ENCODE measurements at regions not wholly inside any gene's neighbourhood (a gene's known extent, or its start where the extent isn't known, plus 50 kb on each side); places are given as distances from the start of the nearest gene placed in this dataset.

DNA sequence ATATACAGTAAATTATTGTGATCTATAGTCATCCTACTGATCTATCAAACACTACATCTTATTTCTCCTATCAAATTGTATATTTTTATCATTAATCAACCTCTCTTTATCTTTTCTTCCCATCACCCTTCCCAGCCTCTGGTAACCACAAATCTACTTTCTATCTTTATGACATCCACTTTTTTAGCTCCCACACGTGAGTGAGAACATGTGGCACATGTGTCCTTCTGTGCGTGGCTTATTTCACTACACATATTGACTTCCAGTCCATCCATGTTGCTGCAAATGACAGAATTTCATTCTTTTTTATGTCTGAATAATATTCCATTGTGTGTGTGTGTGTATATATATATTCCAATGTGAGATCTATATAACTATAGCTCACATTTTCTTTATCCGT, 67.8 kb upstream of the TBX5 start:
- no peak for DNase-seq (ENCODE audit: low read depth)
- TF ChIP-seq, protein P1, sequence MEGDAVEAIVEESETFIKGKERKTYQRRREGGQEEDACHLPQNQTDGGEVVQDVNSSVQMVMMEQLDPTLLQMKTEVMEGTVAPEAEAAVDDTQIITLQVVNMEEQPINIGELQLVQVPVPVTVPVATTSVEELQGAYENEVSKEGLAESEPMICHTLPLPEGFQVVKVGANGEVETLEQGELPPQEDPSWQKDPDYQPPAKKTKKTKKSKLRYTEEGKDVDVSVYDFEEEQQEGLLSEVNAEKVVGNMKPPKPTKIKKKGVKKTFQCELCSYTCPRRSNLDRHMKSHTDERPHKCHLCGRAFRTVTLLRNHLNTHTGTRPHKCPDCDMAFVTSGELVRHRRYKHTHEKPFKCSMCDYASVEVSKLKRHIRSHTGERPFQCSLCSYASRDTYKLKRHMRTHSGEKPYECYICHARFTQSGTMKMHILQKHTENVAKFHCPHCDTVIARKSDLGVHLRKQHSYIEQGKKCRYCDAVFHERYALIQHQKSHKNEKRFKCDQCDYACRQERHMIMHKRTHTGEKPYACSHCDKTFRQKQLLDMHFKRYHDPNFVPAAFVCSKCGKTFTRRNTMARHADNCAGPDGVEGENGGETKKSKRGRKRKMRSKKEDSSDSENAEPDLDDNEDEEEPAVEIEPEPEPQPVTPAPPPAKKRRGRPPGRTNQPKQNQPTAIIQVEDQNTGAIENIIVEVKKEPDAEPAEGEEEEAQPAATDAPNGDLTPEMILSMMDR (conservative IDR thresholded peaks at IDR 0.05; ENCODE audit: low read depth, low read length): no peak
- no peak overlapping the region for H3K4me3 ChIP-seq (ENCODE audit: low read length)

DNA sequence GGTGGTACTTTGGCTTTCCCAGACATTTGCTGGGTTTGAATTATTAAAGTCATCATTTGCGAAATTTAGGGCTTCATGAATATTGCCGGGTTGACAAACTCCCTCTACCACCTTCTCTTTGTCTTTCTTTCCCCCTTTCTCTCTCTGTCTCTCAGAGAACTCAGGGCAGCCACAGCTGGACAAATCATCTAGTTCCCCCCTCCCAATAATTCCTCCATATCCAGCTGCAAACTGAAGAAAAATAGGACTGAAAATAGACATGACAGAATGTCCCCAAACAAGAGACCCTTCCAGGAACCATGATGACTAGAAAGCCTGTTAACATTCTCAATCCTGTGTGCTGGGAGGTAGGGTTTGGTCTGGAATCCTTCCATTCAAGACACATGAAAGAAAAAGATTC, 67.1 kb upstream of the TBX5 start:
- TF ChIP-seq, protein P1 (conservative IDR thresholded peaks at IDR 0.05; ENCODE audit: low read depth, low read length): no peak
- no peak overlapping the region for H3K4me3 ChIP-seq (ENCODE audit: low read length)
- no peak for DNase-seq (ENCODE audit: low read depth)

DNA sequence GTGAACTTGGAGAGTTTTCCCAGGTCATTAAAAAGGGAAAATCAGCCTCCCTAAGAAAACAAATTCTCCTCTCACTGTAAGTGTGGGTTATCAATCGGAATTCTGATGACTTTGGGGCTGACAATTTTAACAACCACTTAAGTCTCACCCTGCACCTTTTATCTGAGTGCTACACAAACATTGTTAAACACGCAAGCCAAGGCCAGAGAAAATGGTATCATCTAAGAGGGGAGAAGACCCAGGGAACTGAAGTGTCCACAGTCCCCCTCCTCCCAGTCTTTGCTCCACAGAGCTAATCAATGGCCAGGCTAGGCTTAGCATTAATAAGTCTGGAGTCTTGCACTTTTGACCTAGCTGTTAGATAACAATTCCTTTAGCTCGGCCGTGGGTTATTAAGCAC, 51.7 kb upstream of the TBX5 start:
- DNase-seq (ENCODE audit: low read depth): no peak
- H3K4me3 ChIP-seq (ENCODE audit: low read length): no peak overlapping the region
- TF ChIP-seq, protein P1 (conservative IDR thresholded peaks at IDR 0.05; ENCODE audit: low read depth, low read length): no peak
